Naive thymus-derived CD4-positive, alpha-beta T cell (primary cell): ENCODE measurements at regions not wholly inside any gene's neighbourhood (a gene's known extent, or its start where the extent isn't known, plus 50 kb on each side); places are given as distances from the start of the nearest gene placed in this dataset.
"Not testable (repeated sequence)": the region's sequence is repeated elsewhere in the genome, so short reads cannot be mapped to it uniquely, and the experiment has no call there.

Source experiments
- ATAC-seq: fragments of 150-1000 bp; cut with Tn5 transposase; 2 replicates; pipeline ENCODE4 v1.10.0; 2021; ENCODE audit warnings: mild to moderate bottlenecking, moderate library complexity
- CTCF ChIA-PET: fragments of 350-600 bp; sonication (Branson Sonifier 250); formaldehyde crosslinking; loops from one replicate; lab custom pipeline; 2021; ENCODE audit warnings: antibody characterized with exemption; lab: Charles Lee
- POLR2A ChIA-PET: fragments of 350-600 bp; sonication (Branson Sonifier 250); formaldehyde crosslinking; loops from one replicate; lab custom pipeline; 2021; ENCODE audit warnings: antibody characterized with exemption, inconsistent platforms; lab: Charles Lee
- DNase-seq, 9 donors: peaks; one replicate each; pipeline versions ENCODE4 v3.0.0 to v3.0.0-alpha.2; 2020 to 2022; ENCODE audit warnings: mixed read lengths in 1 of 9
- H3K27ac ChIP-seq: one replicate; pipeline ENCODE4 v1.7.0; 2013; ENCODE audit warnings: mild to moderate bottlenecking, low read depth, low read length, moderate library complexity
- H3K27me3 ChIP-seq, 2 donors: one replicate each; pipeline ENCODE4 v1.7.0; 2013; ENCODE audit warnings: low read length in 2 of 2, mild to moderate bottlenecking in 2 of 2, moderate library complexity in 2 of 2; ENCODE audit not compliant: control insufficient read depth in 2 of 2, insufficient read depth in 2 of 2
- H3K36me3 ChIP-seq, 3 experiments: 1 replicate in 2 of 3; 2 replicates in 1 of 3; pipeline ENCODE4 v1.7.0; 2013; ENCODE audit warnings: low read length in 3 of 3, mild to moderate bottlenecking in 3 of 3, moderate library complexity in 1 of 3; ENCODE audit not compliant: insufficient read depth in 3 of 3, control insufficient read depth in 2 of 3
- H3K4me1 ChIP-seq, 2 donors: one replicate each; pipeline ENCODE4 v1.7.0; 2013; ENCODE audit warnings: low read length in 2 of 2, mild to moderate bottlenecking in 2 of 2, moderate library complexity in 1 of 2; ENCODE audit not compliant: control insufficient read depth in 2 of 2, insufficient read depth in 2 of 2
- H3K4me3 ChIP-seq: 2 replicates; pipeline ENCODE4 v1.7.0; 2013; ENCODE audit warnings: mild to moderate bottlenecking, low read length
- H3K9me3 ChIP-seq, 3 experiments: 1 replicate in 2 of 3; 2 replicates in 1 of 3; pipeline ENCODE4 v1.7.0; 2013; ENCODE audit warnings: low read length in 3 of 3; ENCODE audit not compliant: control insufficient read depth in 2 of 3
- H3K27ac Mint-ChIP-seq, 9 donors: one replicate each; pipeline ENCODE4 v1.8.0; 2020 to 2022; ENCODE audit warnings: mixed read lengths in 9 of 9, mild to moderate bottlenecking in 8 of 9, moderate library complexity in 5 of 9, inconsistent platforms in 2 of 9
- H3K27me3 Mint-ChIP-seq, 5 donors: one replicate each; pipeline ENCODE4 v1.8.0; 2021 to 2022; ENCODE audit warnings: mixed read lengths in 5 of 5, mild to moderate bottlenecking in 1 of 5
- H3K36me3 Mint-ChIP-seq, 5 donors: one replicate each; pipeline ENCODE4 v1.8.0; 2020 to 2022; ENCODE audit warnings: mixed read lengths in 5 of 5, mild to moderate bottlenecking in 3 of 5, inconsistent platforms in 1 of 5
- H3K4me1 Mint-ChIP-seq, 7 donors: one replicate each; pipeline ENCODE4 v1.8.0; 2020 to 2022; ENCODE audit warnings: mixed read lengths in 7 of 7, mild to moderate bottlenecking in 3 of 7, inconsistent platforms in 1 of 7
- H3K4me3 Mint-ChIP-seq, 10 donors: one replicate each; pipeline ENCODE4 v1.8.0; 2020 to 2022; ENCODE audit warnings: mild to moderate bottlenecking in 10 of 10, mixed read lengths in 10 of 10, moderate library complexity in 6 of 10, inconsistent platforms in 2 of 10
- H3K9me3 Mint-ChIP-seq, 11 donors: one replicate each; pipeline ENCODE4 v1.8.0; 2020 to 2022; ENCODE audit warnings: mixed read lengths in 11 of 11, mild to moderate bottlenecking in 4 of 11, inconsistent platforms in 1 of 11, moderate library complexity in 1 of 11
- intact Hi-C, 2 donors: fragments of 100-400 bp; cut with micrococcal nuclease; formaldehyde crosslinking; loops; one replicate each; pipeline ENCODE4 v1.15.1; 2023

DNA sequence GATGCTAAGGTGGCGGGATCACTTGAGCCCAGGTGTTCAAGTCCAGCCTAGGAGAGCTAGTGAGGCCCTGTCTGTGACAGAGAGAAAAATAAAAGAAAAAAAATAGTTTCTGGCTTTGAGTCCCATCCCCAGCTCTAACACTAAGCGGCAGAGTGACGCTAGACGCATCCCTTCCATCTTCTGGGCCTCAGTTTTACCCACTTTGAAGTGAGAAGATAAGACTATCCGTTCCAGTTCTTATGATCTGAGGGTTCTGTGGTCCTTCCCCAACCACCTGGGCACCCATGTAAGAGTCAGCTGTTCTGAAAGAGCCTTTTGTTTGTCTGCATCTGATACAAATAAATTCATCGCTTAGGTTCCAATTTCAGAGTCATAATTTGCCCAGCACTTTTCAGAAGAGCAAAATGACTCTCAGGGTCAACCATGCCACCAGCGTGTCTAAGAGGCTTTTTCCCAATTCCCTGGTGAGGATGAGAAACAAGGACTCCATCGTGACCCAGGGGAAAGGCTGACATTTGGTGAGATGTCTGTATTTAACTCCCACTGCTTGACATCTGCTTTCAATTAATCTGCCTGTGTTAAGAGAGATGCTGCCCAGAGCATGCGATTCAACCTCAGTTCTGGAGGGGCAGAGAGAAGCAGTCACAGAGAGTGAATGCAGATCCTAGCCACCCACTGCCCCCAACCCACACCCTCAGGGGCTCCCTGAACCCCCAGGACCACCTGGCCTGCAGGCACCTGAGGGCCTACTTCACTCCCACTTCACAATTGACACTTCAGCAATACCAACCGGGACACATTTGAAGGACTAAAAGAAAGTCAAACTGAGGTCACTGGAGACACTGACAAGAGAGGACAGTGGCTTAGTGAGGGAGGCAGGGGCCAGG is 131.6 kb upstream of the TOP1 start:
- ChIA-PET CTCF (no interaction called here), POLR2A (no interaction called here)
- Mint-ChIP-seq H3K36me3 (no peaks in the 10 kb centered on the region), H3K27me3 (peaks cover 0 to 28% (median 8%) of the 10 kb centered on the region in 5 donors), H3K27ac (no peak overlapping the region), H3K4me3 (no peak overlapping the region), H3K4me1 (peaks cover 0 to 2% (median 0%) of the 10 kb centered on the region in 7 donors), H3K9me3 (no peaks in the 10 kb centered on the region)
- intact Hi-C loops = no loop called here
- Histone ChIP-seq H3K27ac (no peak overlapping the region), H3K9me3 (no peaks in the 10 kb centered on the region), H3K4me1 (no peaks in the 10 kb centered on the region), H3K4me3 (no peak overlapping the region), H3K36me3 (no peaks in the 10 kb centered on the region), H3K27me3 (no peaks in the 10 kb centered on the region)
- DNase-seq = no peak
- ATAC-seq = no peak

DNA sequence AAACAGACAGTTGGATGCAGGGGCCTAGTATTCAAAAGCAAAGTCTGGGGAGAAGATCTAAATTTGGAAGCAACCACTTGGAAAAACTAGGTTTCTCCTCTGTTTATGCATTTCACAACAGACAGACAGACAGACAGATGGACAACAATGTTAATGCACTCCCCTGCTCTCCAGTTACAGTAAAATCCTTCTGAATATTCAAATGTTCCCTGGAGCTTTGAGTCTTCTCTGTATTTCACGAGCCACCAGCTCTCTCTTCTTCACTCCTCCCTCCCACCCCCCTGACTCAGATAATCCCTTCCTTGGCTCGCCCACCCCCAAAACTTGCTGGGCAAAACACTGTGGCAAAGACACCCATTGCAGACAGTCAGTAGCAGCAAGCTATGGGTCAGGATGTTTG is 129.3 kb upstream of the TOP1 start:
- ChIA-PET POLR2A (no interaction called here), CTCF (no interaction called here)
- peaks cover 0 to 2% (median 0%) of the 10 kb centered on the region in 7 donors for H3K4me1 Mint-ChIP-seq
- no peak overlapping the region for H3K4me3 Mint-ChIP-seq
- Histone ChIP-seq H3K4me1 (no peaks in the 10 kb centered on the region), H3K27ac (no peak overlapping the region), H3K36me3 (no peaks in the 10 kb centered on the region), H3K27me3 (no peaks in the 10 kb centered on the region), H3K4me3 (no peak overlapping the region), H3K9me3 (no peaks in the 10 kb centered on the region)
- no peak for DNase-seq
- ATAC-seq = no peak
- H3K27ac Mint-ChIP-seq = no peak overlapping the region
- peaks cover 0 to 2% (median 0%) of the 10 kb centered on the region in 11 donors for H3K9me3 Mint-ChIP-seq
- intact Hi-C loops = no loop called here
- H3K27me3 Mint-ChIP-seq = peaks cover 0 to 29% (median 10%) of the 10 kb centered on the region in 5 donors
- no peaks in the 10 kb centered on the region for H3K36me3 Mint-ChIP-seq

DNA sequence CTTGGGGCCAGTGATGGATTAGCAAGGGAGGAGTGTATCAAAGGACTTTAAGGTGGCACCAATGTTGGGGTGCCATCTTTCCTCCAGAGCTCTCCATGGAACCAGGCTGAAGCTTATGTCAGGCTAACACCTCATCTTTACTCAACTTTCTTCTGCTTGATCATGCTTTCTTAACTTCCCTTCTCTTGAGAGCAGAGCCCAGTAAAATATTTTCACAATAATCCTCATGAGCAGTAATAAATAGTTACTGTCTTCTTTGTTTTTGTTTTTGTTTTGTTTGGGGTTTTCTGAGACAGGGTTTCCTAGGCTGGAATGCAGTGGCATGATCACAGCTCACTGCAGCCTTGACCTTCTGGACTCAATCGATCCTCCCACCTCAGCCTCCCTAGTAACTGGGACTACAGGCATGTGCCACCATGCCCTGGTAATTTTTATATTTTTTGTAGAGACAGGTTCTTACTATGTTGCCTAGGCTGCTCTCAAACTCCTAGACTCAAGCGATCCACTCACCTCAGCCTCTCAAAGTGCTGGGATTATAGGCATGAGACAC is 127.9 kb upstream of the TOP1 start:
- intact Hi-C loops = no loop called here
- Mint-ChIP-seq H3K4me1 (peaks cover 0 to 2% (median 0%) of the 10 kb centered on the region in 7 donors), H3K27ac (no peak overlapping the region), H3K9me3 (peaks cover 0 to 3% (median 0%) of the 10 kb centered on the region in 11 donors), H3K36me3 (no peaks in the 10 kb centered on the region), H3K27me3 (peaks cover 0 to 29% (median 10%) of the 10 kb centered on the region in 5 donors), H3K4me3 (no peak overlapping the region)
- H3K36me3 ChIP-seq = no peaks in the 10 kb centered on the region
- no peaks in the 10 kb centered on the region for H3K4me1 ChIP-seq
- ChIA-PET POLR2A (interaction anchor here (0.7 kb wide), 1 partner anchor 665 kb away, joined by 5 read pairs; no protein-coding TSS in a partner anchor), CTCF (no interaction called here)
- no peak overlapping the region for H3K4me3 ChIP-seq
- DNase-seq (no peak), ATAC-seq (no peak)
- H3K27ac ChIP-seq = no peak overlapping the region
- no peaks in the 10 kb centered on the region for H3K27me3 ChIP-seq
- H3K9me3 ChIP-seq = no peaks in the 10 kb centered on the region

DNA sequence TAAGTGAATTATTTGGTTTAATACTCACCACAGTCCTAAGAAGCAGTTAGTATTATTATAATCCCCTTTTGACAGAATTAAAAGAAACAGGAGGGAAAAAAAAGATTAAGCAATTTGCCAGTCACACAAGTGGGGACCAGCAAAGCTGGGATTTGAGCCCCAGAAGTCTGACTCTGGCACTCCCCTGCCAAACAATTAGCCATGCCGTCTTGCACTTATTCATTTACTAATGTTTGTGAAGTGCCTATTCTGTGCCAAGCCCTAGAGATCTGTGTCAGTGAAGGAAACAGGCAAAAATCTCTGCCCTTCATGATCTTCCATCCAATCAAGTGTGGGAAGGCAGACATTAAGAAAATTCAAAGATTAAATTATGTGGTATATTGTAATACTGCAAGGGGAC is 126.0 kb upstream of the TOP1 start:
- no peak overlapping the region for H3K27ac Mint-ChIP-seq
- no peaks in the 10 kb centered on the region for H3K36me3 Mint-ChIP-seq
- no peaks in the 10 kb centered on the region for H3K27me3 ChIP-seq
- CTCF ChIA-PET = no interaction called here
- H3K4me1 Mint-ChIP-seq = no peaks in the 10 kb centered on the region
- POLR2A ChIA-PET = no interaction called here
- H3K4me3 ChIP-seq = no peak overlapping the region
- DNase-seq = no peak
- intact Hi-C loops = no loop called here
- H3K9me3 ChIP-seq = no peaks in the 10 kb centered on the region
- no peak overlapping the region for H3K4me3 Mint-ChIP-seq
- H3K4me1 ChIP-seq = no peaks in the 10 kb centered on the region
- H3K27me3 Mint-ChIP-seq = peaks cover 0 to 24% (median 11%) of the 10 kb centered on the region in 5 donors
- H3K36me3 ChIP-seq = no peaks in the 10 kb centered on the region
- no peak for ATAC-seq
- peaks cover 0 to 10% (median 3%) of the 10 kb centered on the region in 11 donors for H3K9me3 Mint-ChIP-seq
- no peak overlapping the region for H3K27ac ChIP-seq

DNA sequence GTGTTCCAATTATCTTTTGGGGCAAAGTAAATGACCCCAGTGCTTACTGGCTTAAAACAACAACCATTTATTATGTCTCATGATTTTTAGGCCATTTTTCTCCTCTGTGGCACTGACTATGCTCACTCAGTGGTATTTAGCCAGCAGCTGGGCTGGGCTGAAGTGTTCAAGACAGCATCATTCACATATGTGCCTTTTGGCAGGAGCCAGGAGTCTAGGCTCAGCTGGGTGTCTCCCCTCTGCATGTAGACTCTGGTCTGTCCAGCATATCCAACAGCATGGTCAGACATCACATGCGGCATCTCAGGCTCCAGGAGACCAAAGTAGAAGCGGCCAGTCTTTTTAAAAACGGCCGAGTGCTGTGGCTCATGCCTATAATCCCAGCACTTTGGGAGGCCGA is 120.3 kb upstream of the TOP1 start:
- intact Hi-C loops = no loop called here
- DNase-seq (no peak), ATAC-seq (no peak)
- Mint-ChIP-seq H3K36me3 (no peaks in the 10 kb centered on the region), H3K27ac (no peak overlapping the region), H3K27me3 (peaks cover 6 to 20% (median 8%) of the 10 kb centered on the region in 5 donors), H3K9me3 (peaks cover 0 to 19% (median 5%) of the 10 kb centered on the region in 11 donors), H3K4me1 (peaks cover 0 to 6% (median 3%) of the 10 kb centered on the region in 7 donors), H3K4me3 (no peak overlapping the region)
- Histone ChIP-seq H3K9me3 (no peaks in the 10 kb centered on the region), H3K27ac (no peak overlapping the region), H3K27me3 (no peaks in the 10 kb centered on the region), H3K4me1 (no peaks in the 10 kb centered on the region), H3K4me3 (no peak overlapping the region), H3K36me3 (no peaks in the 10 kb centered on the region)
- ChIA-PET POLR2A (no interaction called here), CTCF (no interaction called here)

DNA sequence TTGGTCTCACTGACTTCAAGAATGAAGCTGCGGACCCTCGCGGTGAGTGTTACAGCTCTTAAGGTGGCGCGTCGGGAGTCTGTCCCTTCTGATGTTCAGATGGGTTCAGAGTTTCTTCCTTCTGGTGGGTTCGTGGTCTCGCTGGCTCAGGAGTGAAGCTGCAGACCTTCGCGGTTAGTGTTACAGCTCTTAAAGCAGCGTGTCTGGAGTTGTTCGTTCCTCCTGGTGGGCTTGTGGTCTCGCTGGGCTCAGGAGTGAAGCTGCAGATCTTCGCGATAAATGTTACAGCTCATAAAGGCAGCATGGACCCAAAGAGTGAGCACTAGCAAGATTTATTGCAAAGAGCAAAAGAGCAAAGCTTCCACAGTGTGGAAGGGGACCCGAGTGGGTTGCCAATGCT is 119.1 kb upstream of the TOP1 start:
- H3K4me1 ChIP-seq, H3K27ac Mint-ChIP-seq, H3K36me3 ChIP-seq, DNase-seq, H3K9me3 ChIP-seq, intact Hi-C loops, H3K27ac ChIP-seq, ATAC-seq, H3K4me3 ChIP-seq, H3K36me3 Mint-ChIP-seq, H3K4me1 Mint-ChIP-seq, POLR2A ChIA-PET, CTCF ChIA-PET, H3K27me3 ChIP-seq: not testable (repeated sequence)
- H3K27me3 Mint-ChIP-seq = peaks cover 3 to 16% (median 7%) of the 10 kb centered on the region in 5 donors
- H3K4me3 Mint-ChIP-seq = peak overlapping the region in 1 of 10 donors; percentile 60
- peaks cover 0 to 19% (median 5%) of the 10 kb centered on the region in 11 donors for H3K9me3 Mint-ChIP-seq
